ENCODE measurements at regions not wholly inside any gene's neighbourhood (a gene's known extent, or its start where the extent isn't known, plus 50 kb on each side); places are given as distances from the start of the nearest gene placed in this dataset.

DNA sequence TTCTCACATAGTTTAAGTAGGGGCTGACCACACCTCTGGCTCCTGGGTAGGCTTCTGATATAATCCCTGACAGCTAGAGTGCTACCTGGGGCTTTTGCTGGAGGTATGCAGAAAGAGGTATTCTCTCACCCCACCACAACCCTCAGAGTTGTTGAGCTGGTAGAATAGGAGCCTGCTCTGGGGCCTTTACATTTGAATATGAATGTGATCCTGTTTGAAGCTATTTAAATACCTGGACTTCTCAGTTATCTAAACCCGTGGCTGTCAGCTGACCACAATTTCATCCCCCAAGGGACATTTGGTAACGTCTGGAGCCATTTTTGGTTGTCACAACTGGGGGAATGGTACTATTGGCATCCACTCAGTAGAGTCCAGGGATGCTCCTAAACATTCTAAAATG, 669.1 kb downstream of the SATB2 start:
- no peaks in the 10 kb centered on the region for H3K9me3 ChIP-seq (ENCODE audit: control insufficient read depth in 1 of 2, low read length in 2 of 2)
- H3K27me3 ChIP-seq (ENCODE audit: control insufficient read depth in 1 of 2, insufficient read depth in 2 of 2, low read length in 2 of 2), result no peaks in the 10 kb centered on the region
- no peak overlapping the region for H3K4me3 ChIP-seq (ENCODE audit: low read depth in 1 of 2, low read length in 2 of 2)
- H3K9ac ChIP-seq (ENCODE audit: low read depth in 1 of 2, low read length in 2 of 2), result no peak overlapping the region
- H3K27ac ChIP-seq (ENCODE audit: low read depth, low read length), result no peak overlapping the region
- no peaks in the 10 kb centered on the region for H3K36me3 ChIP-seq (ENCODE audit: control insufficient read depth in 1 of 2, insufficient read depth in 2 of 2, low read length in 2 of 2)
- no peaks in the 10 kb centered on the region for H3K4me1 ChIP-seq (ENCODE audit: control insufficient read depth in 1 of 2, insufficient read depth in 2 of 2, low read length in 2 of 2)

DNA sequence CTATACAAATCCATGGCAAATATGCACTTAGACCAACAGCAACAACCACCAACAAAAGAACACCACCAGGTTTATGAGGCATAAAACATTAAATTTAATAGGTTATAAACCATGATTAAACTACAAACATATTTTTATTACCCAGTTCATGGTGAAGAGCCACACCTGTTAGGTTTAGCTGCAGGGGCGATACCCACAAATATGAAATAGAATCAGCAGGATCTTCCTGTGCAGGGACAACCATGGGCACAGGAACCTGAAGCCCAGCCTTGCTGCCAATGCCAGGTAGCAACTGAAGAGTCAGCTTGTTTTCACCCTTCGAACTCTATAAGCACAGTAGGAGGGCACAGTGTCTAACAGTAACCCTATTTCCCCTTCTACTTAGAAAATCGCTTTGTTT, 675.0 kb downstream of the SATB2 start:
- H3K4me3 ChIP-seq (ENCODE audit: low read depth in 1 of 2, low read length in 2 of 2), result no peak overlapping the region
- H3K9me3 ChIP-seq (ENCODE audit: control insufficient read depth in 1 of 2, low read length in 2 of 2), result no peaks in the 10 kb centered on the region
- no peaks in the 10 kb centered on the region for H3K36me3 ChIP-seq (ENCODE audit: control insufficient read depth in 1 of 2, insufficient read depth in 2 of 2, low read length in 2 of 2)
- no peaks in the 10 kb centered on the region for H3K4me1 ChIP-seq (ENCODE audit: control insufficient read depth in 1 of 2, insufficient read depth in 2 of 2, low read length in 2 of 2)
- H3K27ac ChIP-seq (ENCODE audit: low read depth, low read length), result no peak overlapping the region
- H3K9ac ChIP-seq (ENCODE audit: low read depth in 1 of 2, low read length in 2 of 2), result no peak overlapping the region
- no peaks in the 10 kb centered on the region for H3K27me3 ChIP-seq (ENCODE audit: control insufficient read depth in 1 of 2, insufficient read depth in 2 of 2, low read length in 2 of 2)

DNA sequence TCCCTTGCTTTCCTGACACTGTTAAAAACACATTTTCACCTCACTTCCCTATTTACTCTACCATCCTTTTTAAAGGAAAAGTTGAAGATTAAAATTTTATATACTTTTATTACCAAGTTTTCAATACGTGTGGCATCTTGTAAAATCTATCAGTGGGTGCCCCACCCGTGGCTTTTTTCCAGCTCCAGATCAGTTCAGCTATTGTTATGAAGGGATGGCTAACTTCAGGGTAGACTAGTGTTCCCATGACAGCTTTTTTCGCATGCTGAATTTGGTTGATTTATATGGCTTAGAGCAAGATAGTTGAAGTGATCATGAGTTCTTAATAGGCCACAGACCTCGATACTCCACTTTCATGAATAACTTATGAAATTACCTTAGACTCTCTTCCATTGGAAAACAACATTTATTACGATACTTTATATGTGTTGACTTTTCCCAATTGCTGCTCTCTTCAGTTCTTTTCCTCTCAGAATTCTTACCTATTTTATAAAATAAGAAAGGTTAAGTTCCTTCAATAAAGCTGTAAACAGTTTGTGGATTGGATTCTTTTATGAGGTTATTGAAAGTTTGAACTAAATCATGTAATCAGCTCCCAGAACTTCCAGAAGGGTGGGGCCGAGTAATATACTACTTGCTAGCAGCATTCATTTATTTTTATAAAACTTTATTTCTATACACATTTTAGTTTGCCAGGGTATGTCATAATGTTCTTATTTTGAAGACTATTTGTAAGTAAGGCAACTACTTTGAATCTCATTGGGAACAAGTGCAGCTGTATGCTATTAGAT, 680.9 kb downstream of the SATB2 start:
- H3K9ac ChIP-seq (ENCODE audit: low read depth in 1 of 2, low read length in 2 of 2), result no peak overlapping the region
- H3K9me3 ChIP-seq (ENCODE audit: control insufficient read depth in 1 of 2, low read length in 2 of 2), result no peaks in the 10 kb centered on the region
- no peaks in the 10 kb centered on the region for H3K36me3 ChIP-seq (ENCODE audit: control insufficient read depth in 1 of 2, insufficient read depth in 2 of 2, low read length in 2 of 2)
- no peak overlapping the region for H3K27ac ChIP-seq (ENCODE audit: low read depth, low read length)
- H3K4me1 ChIP-seq (ENCODE audit: control insufficient read depth in 1 of 2, insufficient read depth in 2 of 2, low read length in 2 of 2), result peaks cover 0 to 4% of the 10 kb centered on the region in 2 donors
- H3K27me3 ChIP-seq (ENCODE audit: control insufficient read depth in 1 of 2, insufficient read depth in 2 of 2, low read length in 2 of 2), result no peaks in the 10 kb centered on the region
- H3K4me3 ChIP-seq (ENCODE audit: low read depth in 1 of 2, low read length in 2 of 2), result no peak overlapping the region

DNA sequence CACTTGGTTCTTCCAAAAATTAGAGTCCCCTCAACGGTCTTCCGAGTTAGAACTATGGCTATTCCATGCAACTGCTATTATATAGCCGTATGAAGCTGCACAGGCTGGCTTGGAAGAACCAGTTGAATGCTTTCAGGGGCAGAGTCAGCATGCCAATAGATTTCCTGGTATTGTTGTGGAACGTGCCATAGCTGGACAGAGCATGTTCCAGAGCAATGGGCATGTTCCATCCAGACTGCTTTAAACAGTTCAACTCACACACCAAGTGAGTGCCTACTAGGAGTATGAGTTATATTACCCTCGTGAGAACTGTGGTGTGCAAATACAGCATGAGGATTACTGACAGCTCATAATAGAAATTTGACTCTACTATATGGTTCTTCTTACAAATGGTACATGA, 682.0 kb downstream of the SATB2 start:
- Histone ChIP-seq H3K9ac (ENCODE audit: low read depth in 1 of 2, low read length in 2 of 2) (no peak overlapping the region), H3K27ac (ENCODE audit: low read depth, low read length) (no peak overlapping the region), H3K9me3 (ENCODE audit: control insufficient read depth in 1 of 2, low read length in 2 of 2) (no peaks in the 10 kb centered on the region), H3K4me1 (ENCODE audit: control insufficient read depth in 1 of 2, insufficient read depth in 2 of 2, low read length in 2 of 2) (peaks cover 0 to 4% of the 10 kb centered on the region in 2 donors), H3K36me3 (ENCODE audit: control insufficient read depth in 1 of 2, insufficient read depth in 2 of 2, low read length in 2 of 2) (no peaks in the 10 kb centered on the region), H3K27me3 (ENCODE audit: control insufficient read depth in 1 of 2, insufficient read depth in 2 of 2, low read length in 2 of 2) (no peaks in the 10 kb centered on the region), H3K4me3 (ENCODE audit: low read depth in 1 of 2, low read length in 2 of 2) (no peak overlapping the region)

DNA sequence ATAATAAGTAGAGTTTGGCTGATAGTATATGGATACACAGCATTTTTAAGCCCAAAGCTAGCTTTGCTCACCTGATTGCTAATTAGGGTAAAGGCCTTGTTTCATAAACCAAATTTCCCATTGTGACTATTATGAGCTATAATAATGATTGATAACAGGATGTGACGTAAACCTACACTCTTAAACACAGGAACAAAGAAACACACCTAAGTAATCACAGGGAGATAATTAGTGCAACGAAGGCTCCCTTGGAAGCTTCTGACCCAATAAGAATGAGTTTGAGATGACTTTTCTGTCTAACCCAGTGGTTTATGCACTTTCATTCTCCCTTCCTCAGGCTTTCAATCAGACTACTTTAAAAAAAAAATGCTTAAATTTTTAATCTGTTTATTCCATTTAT, 683.2 kb downstream of the SATB2 start:
- H3K9ac ChIP-seq (ENCODE audit: low read depth in 1 of 2, low read length in 2 of 2), result no peak overlapping the region
- H3K27ac ChIP-seq (ENCODE audit: low read depth, low read length), result no peak overlapping the region
- H3K9me3 ChIP-seq (ENCODE audit: control insufficient read depth in 1 of 2, low read length in 2 of 2), result no peaks in the 10 kb centered on the region
- peaks cover 0 to 4% of the 10 kb centered on the region in 2 donors for H3K4me1 ChIP-seq (ENCODE audit: control insufficient read depth in 1 of 2, insufficient read depth in 2 of 2, low read length in 2 of 2)
- H3K36me3 ChIP-seq (ENCODE audit: control insufficient read depth in 1 of 2, insufficient read depth in 2 of 2, low read length in 2 of 2), result no peaks in the 10 kb centered on the region
- H3K27me3 ChIP-seq (ENCODE audit: control insufficient read depth in 1 of 2, insufficient read depth in 2 of 2, low read length in 2 of 2), result no peaks in the 10 kb centered on the region
- H3K4me3 ChIP-seq (ENCODE audit: low read depth in 1 of 2, low read length in 2 of 2), result no peak overlapping the region

DNA sequence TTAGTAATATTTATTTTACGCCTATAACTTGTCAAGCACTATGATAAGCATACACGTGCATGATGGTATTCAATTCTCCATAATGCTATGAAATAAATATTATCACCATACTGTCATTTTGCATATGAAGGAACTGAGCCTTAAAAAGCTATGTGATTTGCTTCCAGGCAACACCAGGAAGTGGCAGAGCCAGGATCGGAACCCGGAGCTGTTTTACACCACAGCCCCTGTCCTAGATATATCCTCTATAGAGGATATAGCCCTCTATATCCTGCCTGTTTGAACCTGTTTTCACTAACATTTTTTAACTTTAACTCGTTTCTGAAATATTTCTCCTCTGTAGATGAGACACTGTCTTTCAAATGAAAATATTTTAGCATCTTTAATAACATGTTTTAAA, 690.0 kb downstream of the SATB2 start:
- H3K4me1 ChIP-seq (ENCODE audit: control insufficient read depth in 1 of 2, insufficient read depth in 2 of 2, low read length in 2 of 2), result no peaks in the 10 kb centered on the region
- no peak overlapping the region for H3K27ac ChIP-seq (ENCODE audit: low read depth, low read length)
- no peaks in the 10 kb centered on the region for H3K9me3 ChIP-seq (ENCODE audit: control insufficient read depth in 1 of 2, low read length in 2 of 2)
- H3K4me3 ChIP-seq (ENCODE audit: low read depth in 1 of 2, low read length in 2 of 2), result no peak overlapping the region
- H3K9ac ChIP-seq (ENCODE audit: low read depth in 1 of 2, low read length in 2 of 2), result no peak overlapping the region
- no peaks in the 10 kb centered on the region for H3K27me3 ChIP-seq (ENCODE audit: control insufficient read depth in 1 of 2, insufficient read depth in 2 of 2, low read length in 2 of 2)
- no peaks in the 10 kb centered on the region for H3K36me3 ChIP-seq (ENCODE audit: control insufficient read depth in 1 of 2, insufficient read depth in 2 of 2, low read length in 2 of 2)

DNA sequence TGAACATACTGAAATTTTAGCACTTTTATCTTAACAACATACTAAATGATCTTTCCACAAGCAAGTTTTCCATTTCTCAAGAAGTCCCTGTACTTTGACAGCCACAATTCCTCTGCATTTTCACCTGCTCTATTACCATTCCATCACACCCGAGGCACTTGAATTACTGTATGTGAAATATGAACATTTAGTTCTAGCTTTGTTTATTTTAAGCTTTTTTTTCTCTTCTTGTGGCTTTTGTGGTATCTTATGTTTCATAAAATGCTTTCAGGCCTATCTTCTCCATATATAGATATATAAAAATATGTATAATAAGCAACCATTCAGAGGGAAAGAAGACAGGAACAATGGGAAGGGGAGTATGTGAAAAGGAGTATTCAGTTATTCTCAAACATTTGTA, 693.9 kb downstream of the SATB2 start:
- H3K4me3 ChIP-seq (ENCODE audit: low read depth in 1 of 2, low read length in 2 of 2), result no peak overlapping the region
- no peak overlapping the region for H3K9ac ChIP-seq (ENCODE audit: low read depth in 1 of 2, low read length in 2 of 2)
- no peaks in the 10 kb centered on the region for H3K27me3 ChIP-seq (ENCODE audit: control insufficient read depth in 1 of 2, insufficient read depth in 2 of 2, low read length in 2 of 2)
- no peaks in the 10 kb centered on the region for H3K9me3 ChIP-seq (ENCODE audit: control insufficient read depth in 1 of 2, low read length in 2 of 2)
- H3K36me3 ChIP-seq (ENCODE audit: control insufficient read depth in 1 of 2, insufficient read depth in 2 of 2, low read length in 2 of 2), result no peaks in the 10 kb centered on the region
- no peaks in the 10 kb centered on the region for H3K4me1 ChIP-seq (ENCODE audit: control insufficient read depth in 1 of 2, insufficient read depth in 2 of 2, low read length in 2 of 2)
- H3K27ac ChIP-seq (ENCODE audit: low read depth, low read length), result no peak overlapping the region

DNA sequence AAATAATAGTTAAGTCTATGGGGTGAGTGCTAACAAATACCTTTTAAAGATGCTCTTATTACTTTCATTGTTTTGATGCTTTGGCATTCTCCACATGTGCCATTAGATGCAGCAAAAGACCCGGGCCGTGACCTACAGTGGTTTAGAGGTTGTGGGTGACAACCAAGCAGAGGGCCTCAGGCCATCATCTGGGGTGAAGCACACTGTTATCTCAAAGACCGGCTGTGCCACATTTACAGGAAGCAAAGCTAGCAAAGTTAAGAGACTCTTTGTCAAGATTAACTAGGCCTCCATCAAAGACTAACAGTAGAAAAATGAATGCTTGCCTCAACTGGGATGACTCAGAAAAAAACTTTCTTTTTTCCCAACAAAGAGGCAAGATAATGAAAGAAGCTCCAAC, 695.3 kb downstream of the SATB2 start:
- H3K27me3 ChIP-seq (ENCODE audit: control insufficient read depth in 1 of 2, insufficient read depth in 2 of 2, low read length in 2 of 2), result no peaks in the 10 kb centered on the region
- no peak overlapping the region for H3K9ac ChIP-seq (ENCODE audit: low read depth in 1 of 2, low read length in 2 of 2)
- no peaks in the 10 kb centered on the region for H3K9me3 ChIP-seq (ENCODE audit: control insufficient read depth in 1 of 2, low read length in 2 of 2)
- no peaks in the 10 kb centered on the region for H3K4me1 ChIP-seq (ENCODE audit: control insufficient read depth in 1 of 2, insufficient read depth in 2 of 2, low read length in 2 of 2)
- no peaks in the 10 kb centered on the region for H3K36me3 ChIP-seq (ENCODE audit: control insufficient read depth in 1 of 2, insufficient read depth in 2 of 2, low read length in 2 of 2)
- no peak overlapping the region for H3K27ac ChIP-seq (ENCODE audit: low read depth, low read length)
- no peak overlapping the region for H3K4me3 ChIP-seq (ENCODE audit: low read depth in 1 of 2, low read length in 2 of 2)

DNA sequence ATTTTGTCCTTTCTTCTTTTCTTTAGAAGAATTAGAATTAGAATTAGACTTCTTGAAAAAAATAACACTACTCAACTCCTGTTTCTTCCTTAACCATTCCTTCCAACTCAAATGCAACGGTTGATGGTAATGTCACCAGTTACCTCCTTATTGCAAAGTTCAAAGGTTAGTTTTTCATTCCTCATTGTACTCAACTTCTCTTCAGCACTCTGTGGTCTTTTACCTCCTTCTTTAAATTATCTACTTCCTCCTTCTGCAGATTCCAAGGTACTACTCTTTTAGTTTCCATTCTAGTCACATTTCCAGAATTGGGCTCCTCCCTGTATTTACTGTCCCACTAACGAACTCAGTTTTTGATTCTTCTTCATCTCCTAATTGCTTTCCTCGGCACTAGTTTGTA, 700.7 kb downstream of the SATB2 start:
- H3K27me3 ChIP-seq (ENCODE audit: control insufficient read depth in 1 of 2, insufficient read depth in 2 of 2, low read length in 2 of 2), result no peaks in the 10 kb centered on the region
- H3K27ac ChIP-seq (ENCODE audit: low read depth, low read length), result no peak overlapping the region
- no peak overlapping the region for H3K9ac ChIP-seq (ENCODE audit: low read depth in 1 of 2, low read length in 2 of 2)
- peaks cover 0 to 4% of the 10 kb centered on the region in 2 donors for H3K4me1 ChIP-seq (ENCODE audit: control insufficient read depth in 1 of 2, insufficient read depth in 2 of 2, low read length in 2 of 2)
- H3K4me3 ChIP-seq (ENCODE audit: low read depth in 1 of 2, low read length in 2 of 2), result no peak overlapping the region
- no peaks in the 10 kb centered on the region for H3K36me3 ChIP-seq (ENCODE audit: control insufficient read depth in 1 of 2, insufficient read depth in 2 of 2, low read length in 2 of 2)
- H3K9me3 ChIP-seq (ENCODE audit: control insufficient read depth in 1 of 2, low read length in 2 of 2), result no peaks in the 10 kb centered on the region

DNA sequence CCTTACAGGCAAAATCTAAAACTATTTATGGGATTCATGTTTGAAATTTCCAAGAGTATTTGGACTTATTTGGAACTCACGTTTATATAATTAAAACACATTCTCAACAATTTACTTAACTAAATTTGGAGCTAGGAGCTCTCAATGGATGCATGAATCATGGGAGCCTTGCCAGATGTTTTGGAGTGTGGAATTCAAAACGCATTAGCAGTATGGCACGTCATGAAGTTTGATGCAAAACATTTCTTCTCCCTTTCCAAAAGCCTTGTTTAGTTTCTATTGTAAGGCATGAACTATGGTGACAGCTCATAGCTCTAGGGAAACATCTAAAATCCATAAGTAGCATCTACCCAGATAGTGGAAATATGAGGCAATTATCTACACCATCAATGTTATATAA, 701.6 kb downstream of the SATB2 start:
- H3K4me1 ChIP-seq (ENCODE audit: control insufficient read depth in 1 of 2, insufficient read depth in 2 of 2, low read length in 2 of 2), result peaks cover 0 to 4% of the 10 kb centered on the region in 2 donors
- H3K9ac ChIP-seq (ENCODE audit: low read depth in 1 of 2, low read length in 2 of 2), result no peak overlapping the region
- no peaks in the 10 kb centered on the region for H3K27me3 ChIP-seq (ENCODE audit: control insufficient read depth in 1 of 2, insufficient read depth in 2 of 2, low read length in 2 of 2)
- no peaks in the 10 kb centered on the region for H3K9me3 ChIP-seq (ENCODE audit: control insufficient read depth in 1 of 2, low read length in 2 of 2)
- H3K4me3 ChIP-seq (ENCODE audit: low read depth in 1 of 2, low read length in 2 of 2), result no peak overlapping the region
- no peaks in the 10 kb centered on the region for H3K36me3 ChIP-seq (ENCODE audit: control insufficient read depth in 1 of 2, insufficient read depth in 2 of 2, low read length in 2 of 2)
- H3K27ac ChIP-seq (ENCODE audit: low read depth, low read length), result no peak overlapping the region

All from duodenal mucosa (tissue), 2 donors.